GM23338 (cell line): ENCODE measurements at regions not wholly inside any gene's neighbourhood (a gene's known extent, or its start where the extent isn't known, plus 50 kb on each side); places are given as distances from the start of the nearest gene placed in this dataset.
"Not testable (repeated sequence)": the region's sequence is repeated elsewhere in the genome, so short reads cannot be mapped to it uniquely, and the experiment has no call there.

ENCODE experiments used
- ATAC-seq: fragments of 200-7000 bp; cut with Tn5 transposase; 3 replicates; pipeline ENCODE4 v1.9.1; 2020
- DNase-seq: peaks from one replicate; pipeline ENCODE4 v3.0.0-alpha.2; 2015; ENCODE audit warnings: low spot score
- H2AFZ ChIP-seq: fragments of 200-600 bp; sonication (generic); 2 replicates; pipeline ENCODE4 v1.8.0; 2016; ENCODE audit warnings: antibody characterized with exemption, mild to moderate bottlenecking, moderate library complexity
- H3F3A ChIP-seq: fragments of 200-600 bp; sonication (generic); replicated peaks from 2 replicates; pipeline ENCODE4 v1.8.0; 2017; ENCODE audit warnings: antibody characterized with exemption, mixed run types, low read depth
- H3K27ac ChIP-seq: fragments of 200-600 bp; sonication (generic); 2 replicates; pipeline ENCODE4 v1.6.1; 2016; ENCODE audit warnings: low read depth
- H3K27me3 ChIP-seq: fragments of 200-600 bp; sonication (generic); 2 replicates; pipeline ENCODE4 v1.8.0; 2016; ENCODE audit warnings: mild to moderate bottlenecking, mixed run types, moderate library complexity; ENCODE audit not compliant: insufficient read depth
- H3K36me3 ChIP-seq: fragments of 200-600 bp; sonication (generic); 2 replicates; pipeline ENCODE4 v1.8.0; 2016; ENCODE audit warnings: mild to moderate bottlenecking; ENCODE audit not compliant: insufficient read depth
- H3K4me1 ChIP-seq: fragments of 200-600 bp; sonication (generic); 2 replicates; pipeline ENCODE4 v1.8.0; 2016; ENCODE audit warnings: mild to moderate bottlenecking, moderate library complexity; ENCODE audit not compliant: insufficient read depth
- H3K4me2 ChIP-seq: fragments of 200-600 bp; sonication (generic); 2 replicates; pipeline ENCODE4 v1.7.1; 2017; ENCODE audit warnings: mixed run types
- H3K4me3 ChIP-seq: fragments of 200-600 bp; sonication (generic); 2 replicates; pipeline ENCODE4 v1.6.1; 2016; ENCODE audit warnings: mixed run types
- H3K79me2 ChIP-seq: fragments of 200-600 bp; sonication (generic); replicated peaks from 2 replicates; pipeline ENCODE4 v1.8.0; 2017; ENCODE audit warnings: mild to moderate bottlenecking; ENCODE audit not compliant: insufficient read depth
- H3K9me2 ChIP-seq: fragments of 200-600 bp; sonication (generic); 2 replicates; pipeline ENCODE4 v1.8.0; 2017; ENCODE audit not compliant: insufficient read depth
- H4K20me1 ChIP-seq: fragments of 200-600 bp; sonication (generic); replicated peaks from 2 replicates; pipeline ENCODE4 v1.8.0; 2017; ENCODE audit warnings: mild to moderate bottlenecking; ENCODE audit not compliant: insufficient read depth
- H3K27ac Mint-ChIP-seq: 2 replicates; pipeline ENCODE4 v1.8.0; 2020; ENCODE audit warnings: inconsistent platforms, mild to moderate bottlenecking, moderate library complexity, mixed read lengths
- H3K27me3 Mint-ChIP-seq: 3 replicates; pipeline ENCODE4 v1.8.0; 2022; ENCODE audit warnings: low read depth, mild to moderate bottlenecking, moderate library complexity, mixed read lengths, inconsistent platforms; ENCODE audit not compliant: insufficient read depth, poor library complexity
- H3K36me3 Mint-ChIP-seq: 3 replicates; pipeline ENCODE4 v1.8.0; 2021; ENCODE audit warnings: low read depth, mild to moderate bottlenecking, inconsistent platforms, moderate library complexity, mixed read lengths
- H3K4me1 Mint-ChIP-seq: 3 replicates; pipeline ENCODE4 v1.8.0; 2020; ENCODE audit warnings: mild to moderate bottlenecking, inconsistent platforms, mixed read lengths
- H3K4me3 Mint-ChIP-seq: 3 replicates; pipeline ENCODE4 v1.8.0; 2021; ENCODE audit warnings: moderate library complexity, mild to moderate bottlenecking, inconsistent platforms, mixed read lengths
- H3K9me3 Mint-ChIP-seq: 3 replicates; pipeline ENCODE4 v1.8.0; 2020; ENCODE audit warnings: moderate library complexity, mild to moderate bottlenecking, inconsistent platforms, mixed read lengths
- CTCF ChIP-seq, 2 experiments: fragments of 200-600 bp in 1 of 2; sonication (generic) in 1 of 2; conservative IDR thresholded peaks; 2 replicates each; pipeline versions ENCODE4 v1.5.1 to v1.6.1; 2016 to 2017; ENCODE audit warnings: antibody characterized with exemption in 2 of 2, low read depth in 2 of 2, mild to moderate bottlenecking in 2 of 2, moderate library complexity in 1 of 2
- ETS1 ChIP-seq: IDR thresholded peaks from 2 replicates; pipeline ENCODE4 v1.6.1; 2016; ENCODE audit warnings: antibody characterized with exemption
- EZH2 ChIP-seq: fragments of 200-600 bp; sonication (generic); IDR thresholded peaks from one replicate; pipeline ENCODE4 v1.8.0; 2017; ENCODE audit warnings: antibody characterized with exemption, mild to moderate bottlenecking, low read depth; ENCODE audit not compliant: unreplicated experiment
- EZH2phosphoT487 ChIP-seq: fragments of 200-600 bp; sonication (generic); IDR thresholded peaks from one replicate; pipeline ENCODE4 v1.8.1; 2018; ENCODE audit warnings: antibody characterized with exemption; ENCODE audit not compliant: unreplicated experiment
- JUNB ChIP-seq: IDR thresholded peaks from one replicate; pipeline ENCODE4 v1.6.1; 2016; ENCODE audit warnings: antibody characterized with exemption; ENCODE audit not compliant: unreplicated experiment
- POLR2AphosphoS5 ChIP-seq: IDR thresholded peaks from 2 replicates; pipeline ENCODE4 v1.6.1; 2016; ENCODE audit warnings: antibody characterized with exemption, low read depth
- REST ChIP-seq: IDR thresholded peaks from one replicate; pipeline ENCODE4 v1.6.1; 2018; ENCODE audit warnings: antibody characterized with exemption; ENCODE audit not compliant: unreplicated experiment
- STAT1 ChIP-seq: IDR thresholded peaks from one replicate; pipeline ENCODE4 v1.6.1; 2016; ENCODE audit warnings: antibody characterized with exemption; ENCODE audit not compliant: unreplicated experiment
- ZNF114 ChIP-seq: fragments of 250-450 bp; sonication (Bioruptor Pico); IDR thresholded peaks from 2 replicates; pipeline ENCODE4 v1.5.0; 2020; ENCODE audit warnings: mild to moderate bottlenecking, moderate library complexity
- ZNF331 ChIP-seq: fragments of 250-450 bp; sonication (Bioruptor Pico); IDR thresholded peaks from 2 replicates; pipeline ENCODE4 v1.5.0; 2020; ENCODE audit warnings: low read depth, mild to moderate bottlenecking, moderate library complexity

- peak; percentile 35; the same call in 1 of the 3 replicates for ATAC-seq
- no peaks in the 10 kb centered on the region for H4K20me1 ChIP-seq
- peaks cover 7% of the 10 kb centered on the region; the same call in 1 of the 2 replicates for H3K9me2 ChIP-seq
- H3K4me1 Mint-ChIP-seq: 0 out of 3 replicates have a peak, but pooled peaks cover 4% of the 10 kb centered on the region
- no peak overlapping the region for H2AFZ ChIP-seq
- H3K36me3 Mint-ChIP-seq: peaks cover 14% of the 10 kb centered on the region
- no peak overlapping the region for H3K27ac ChIP-seq
- H3K4me3 ChIP-seq: no peak overlapping the region
- no peaks in the 10 kb centered on the region for H3K4me1 ChIP-seq
- no peaks in the 10 kb centered on the region for H3K36me3 ChIP-seq
- H3K9me3 Mint-ChIP-seq: peaks cover 27% of the 10 kb centered on the region
- H3K79me2 ChIP-seq: no peaks in the 10 kb centered on the region
- DNase-seq: peak; percentile 66
- peaks cover 35% of the 10 kb centered on the region for H3K27me3 ChIP-seq
- no peak overlapping the region for H3K27ac Mint-ChIP-seq
- no peak overlapping the region for H3K4me2 ChIP-seq
- no peaks in the 10 kb centered on the region for H3F3A ChIP-seq
- no peak overlapping the region for H3K4me3 Mint-ChIP-seq
- H3K27me3 Mint-ChIP-seq: peaks cover 11% of the 10 kb centered on the region
- TF ChIP-seq CTCF (conservative IDR thresholded peaks at IDR 0.05; ENCODE audit: low read depth in 2 of 2): no peak
- TF ChIP-seq POLR2AphosphoS5: 0 out of 2 replicates have a peak, but pooled peaks have one; percentile 36
Observed at GRCh38 chr11:16505481-16505880, 149.1 kb upstream of the SOX6 start.

- not testable (repeated sequence) for H3K4me1 ChIP-seq, H3K27ac Mint-ChIP-seq, H3K9me2 ChIP-seq, H3K27ac ChIP-seq, H3K79me2 ChIP-seq, H3K4me2 ChIP-seq, H3K36me3 ChIP-seq, DNase-seq, H4K20me1 ChIP-seq, ATAC-seq, H3K4me3 ChIP-seq, H3K4me1 Mint-ChIP-seq, H3K4me3 Mint-ChIP-seq, H3F3A ChIP-seq, H2AFZ ChIP-seq
- H3K27me3 Mint-ChIP-seq: peaks cover 11% of the 10 kb centered on the region
- H3K36me3 Mint-ChIP-seq: peaks cover 14% of the 10 kb centered on the region
- peaks cover 35% of the 10 kb centered on the region for H3K27me3 ChIP-seq
- H3K9me3 Mint-ChIP-seq: peaks cover 33% of the 10 kb centered on the region
Observed at GRCh38 chr11:16503891-16504290, 147.5 kb upstream of the SOX6 start.

- H3K4me3 ChIP-seq: no peak overlapping the region
- no peaks in the 10 kb centered on the region for H3K4me1 ChIP-seq
- H3K79me2 ChIP-seq: no peaks in the 10 kb centered on the region
- 0 out of 2 replicates have a peak, but pooled peaks cover 5% of the 10 kb centered on the region for H3K36me3 ChIP-seq
- no peak overlapping the region for H3K4me2 ChIP-seq
- no peak overlapping the region for H3K27ac ChIP-seq
- H3K36me3 Mint-ChIP-seq: peaks cover 13% of the 10 kb centered on the region
- no peak overlapping the region for H2AFZ ChIP-seq
- no peaks in the 10 kb centered on the region for H3K27me3 ChIP-seq
- H3K9me2 ChIP-seq: no peaks in the 10 kb centered on the region
- ATAC-seq: no peak
- TF ChIP-seq POLR2AphosphoS5: no peak
- TF ChIP-seq REST: no peak
- TF ChIP-seq EZH2: no peak
- no peak for TF ChIP-seq STAT1
- TF ChIP-seq ZNF114 (CRISPR knock-in tag): no peak
- TF ChIP-seq JUNB: no peak
- TF ChIP-seq ZNF331 (CRISPR knock-in tag): no peak
- TF ChIP-seq EZH2phosphoT487: no peak
- TF ChIP-seq ETS1: no peak
- no peak for TF ChIP-seq CTCF (conservative IDR thresholded peaks at IDR 0.05; ENCODE audit: low read depth in 2 of 2)
- no peaks in the 10 kb centered on the region for H3K27me3 Mint-ChIP-seq
- no peak overlapping the region for H3K27ac Mint-ChIP-seq
- H3K9me3 Mint-ChIP-seq: peaks cover 37% of the 10 kb centered on the region
- no peaks in the 10 kb centered on the region for H3F3A ChIP-seq
- no peak for DNase-seq
- H3K4me3 Mint-ChIP-seq: no peak overlapping the region
- no peaks in the 10 kb centered on the region for H3K4me1 Mint-ChIP-seq
- H4K20me1 ChIP-seq: no peaks in the 10 kb centered on the region
Observed at GRCh38 chr11:16494918-16495691, 138.8 kb upstream of the SOX6 start.
